Renal cortex interstitium (tissue), 11 donors: ENCODE measurements at regions not wholly inside any gene's neighbourhood (a gene's known extent, or its start where the extent isn't known, plus 50 kb on each side); places are given as distances from the start of the nearest gene placed in this dataset.
"Not testable (repeated sequence)": the region's sequence is repeated elsewhere in the genome, so short reads cannot be mapped to it uniquely, and the experiment has no call there.

Source experiments
- DNase-seq, 11 donors: peaks; one replicate each; pipeline ENCODE4 v3.0.0-alpha.2; 2013; ENCODE audit warnings: low read depth in 9 of 11, low spot score in 4 of 11; ENCODE audit errors: extremely low read depth in 1 of 11

DNA sequence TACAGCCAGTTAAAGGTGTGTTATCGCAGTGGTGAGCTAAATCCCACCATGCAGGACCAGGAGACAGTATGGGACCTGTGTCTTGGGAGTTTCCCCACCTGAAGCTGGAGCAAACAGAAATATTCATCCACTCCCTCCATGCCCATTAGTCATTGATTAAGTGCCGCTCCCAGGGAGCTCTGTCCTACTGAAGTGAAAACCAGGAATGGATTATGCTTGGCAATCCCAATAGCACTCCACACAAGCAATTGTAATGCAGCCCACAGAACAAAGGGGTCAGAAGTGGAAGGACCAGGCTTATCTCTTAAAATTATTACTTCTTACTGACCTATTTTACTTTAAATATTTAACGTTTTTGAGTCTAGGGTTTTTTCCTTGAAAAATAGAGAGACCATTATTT, 1005.4 kb downstream of the ADGRL2 start:
- no peak for DNase-seq

DNA sequence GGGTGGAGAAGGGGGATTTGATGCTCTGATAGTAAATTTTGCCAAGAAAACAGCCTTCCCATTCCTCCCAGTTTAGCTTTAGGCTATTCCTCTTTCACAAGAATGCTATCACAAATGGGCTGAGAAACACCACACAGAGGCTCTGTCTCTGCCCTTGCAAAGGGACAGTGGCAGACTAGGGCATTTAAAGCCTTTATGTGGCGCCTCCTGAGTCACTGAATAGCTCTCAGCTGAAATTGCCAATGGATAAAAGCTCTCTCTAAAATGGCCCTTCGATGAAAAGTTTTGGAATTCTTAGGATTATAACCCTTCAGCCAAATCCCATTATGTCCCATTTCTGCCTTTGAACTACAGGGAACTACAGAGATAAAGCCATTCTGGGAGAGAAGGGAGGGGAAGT, 1000.4 kb downstream of the ADGRL2 start:
- no peak for DNase-seq

DNA sequence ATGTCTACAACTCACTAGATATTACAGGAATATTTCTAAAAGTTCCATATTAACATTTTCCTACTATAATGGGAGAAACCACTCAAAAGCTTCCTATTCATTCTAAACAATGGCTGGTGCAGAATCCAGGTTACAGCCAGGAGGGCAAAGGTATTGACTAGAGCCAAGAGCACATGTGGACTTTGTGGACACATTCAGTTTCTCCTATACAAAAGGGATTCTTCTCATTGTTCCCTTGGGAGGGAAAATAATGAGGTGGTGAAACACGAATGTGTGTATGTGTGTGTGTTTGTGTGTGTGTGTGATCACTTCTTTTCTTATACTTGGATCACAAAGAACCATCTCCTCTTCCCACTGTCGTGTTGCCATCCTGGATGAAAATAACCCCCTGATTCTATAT, 1000.0 kb downstream of the ADGRL2 start:
- DNase-seq = no peak

DNA sequence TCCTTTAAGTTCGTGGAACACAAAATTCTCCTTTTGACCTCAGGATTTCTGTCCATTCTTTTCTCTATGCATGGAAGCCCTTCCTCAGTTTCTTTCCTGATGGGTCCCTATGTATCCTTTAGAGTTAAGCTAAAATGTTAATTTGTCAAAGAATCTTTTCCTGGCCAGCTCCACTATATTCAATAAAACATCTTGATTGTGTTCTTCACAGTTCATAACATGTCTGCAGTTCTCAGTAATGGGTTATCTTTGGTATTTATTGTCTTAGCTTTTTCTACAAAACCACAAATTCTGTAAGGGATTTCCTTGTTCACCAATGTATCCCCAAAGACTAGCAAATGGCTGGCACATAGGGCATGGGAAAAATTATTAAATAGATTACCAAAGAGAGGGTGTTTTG, 998.5 kb downstream of the ADGRL2 start:
- DNase-seq = no peak

DNA sequence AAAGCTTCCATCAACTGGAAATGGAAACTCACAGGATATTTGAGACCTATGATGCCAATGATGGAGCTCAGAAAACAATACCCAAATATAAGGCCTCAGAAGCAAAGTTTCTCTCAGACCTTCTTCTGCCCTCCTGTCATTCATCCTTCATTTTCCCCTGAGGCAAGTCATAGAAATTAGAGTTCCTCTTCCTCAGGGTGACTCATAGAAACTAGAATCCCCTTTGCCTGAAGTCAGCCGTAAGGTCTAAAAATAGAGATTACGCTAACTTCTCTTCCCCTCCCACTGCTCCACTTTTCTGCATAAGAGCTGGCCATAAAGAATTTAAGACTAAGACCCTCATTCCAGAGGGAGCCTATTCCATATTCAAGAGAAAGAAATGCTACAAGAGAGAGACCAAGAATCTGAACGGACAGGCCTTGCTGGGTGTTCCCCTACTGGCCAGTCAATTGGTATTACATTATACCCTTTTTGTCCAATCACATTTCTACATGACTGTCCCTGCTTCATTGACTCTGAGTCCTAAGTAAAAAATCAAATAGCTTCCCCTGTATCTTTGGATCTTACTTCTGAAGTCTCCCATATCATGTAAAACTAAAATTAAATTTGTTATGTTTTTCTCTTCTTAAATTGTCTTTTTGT, 994.9 kb downstream of the ADGRL2 start:
- DNase-seq = no peak

DNA sequence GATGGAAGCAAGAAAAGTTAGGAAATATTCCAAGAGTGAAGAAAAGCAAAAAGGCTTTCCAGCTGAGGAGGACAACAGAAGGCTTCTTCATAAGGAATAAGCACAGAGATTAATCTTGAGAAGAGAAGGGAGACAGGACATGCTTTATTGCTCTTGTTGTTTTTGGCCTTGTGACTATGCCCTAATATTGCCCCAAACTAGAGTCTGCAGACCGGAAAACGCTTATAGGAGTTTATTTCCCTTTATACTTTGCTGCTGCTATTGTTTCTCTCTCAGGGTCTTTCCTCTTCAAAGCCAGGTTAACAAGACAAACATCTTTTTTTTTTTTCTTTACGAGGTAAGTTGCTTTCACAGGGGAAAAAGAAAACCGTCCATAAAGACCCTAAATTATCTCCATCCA, 991.4 kb downstream of the ADGRL2 start:
- DNase-seq = no peak

DNA sequence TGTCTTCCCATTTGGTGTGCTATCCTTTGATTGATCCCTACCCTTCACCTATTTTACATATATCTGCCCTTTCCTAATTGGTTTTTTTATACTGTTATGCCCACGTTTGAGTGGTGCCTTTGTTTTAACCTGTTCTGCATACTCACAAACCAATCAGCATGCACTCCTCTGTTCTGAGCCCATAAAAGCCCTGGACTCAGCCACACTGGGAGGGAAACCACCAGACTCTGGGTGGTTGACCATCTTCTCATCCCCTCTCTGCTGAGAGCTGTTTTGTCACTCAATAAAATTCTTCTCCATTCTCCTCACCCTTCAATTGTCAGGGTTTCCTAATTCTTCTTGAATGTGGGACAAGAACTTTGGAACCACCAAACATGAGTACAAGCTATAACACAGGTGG, 989.8 kb downstream of the ADGRL2 start:
- DNase-seq = no peak

DNA sequence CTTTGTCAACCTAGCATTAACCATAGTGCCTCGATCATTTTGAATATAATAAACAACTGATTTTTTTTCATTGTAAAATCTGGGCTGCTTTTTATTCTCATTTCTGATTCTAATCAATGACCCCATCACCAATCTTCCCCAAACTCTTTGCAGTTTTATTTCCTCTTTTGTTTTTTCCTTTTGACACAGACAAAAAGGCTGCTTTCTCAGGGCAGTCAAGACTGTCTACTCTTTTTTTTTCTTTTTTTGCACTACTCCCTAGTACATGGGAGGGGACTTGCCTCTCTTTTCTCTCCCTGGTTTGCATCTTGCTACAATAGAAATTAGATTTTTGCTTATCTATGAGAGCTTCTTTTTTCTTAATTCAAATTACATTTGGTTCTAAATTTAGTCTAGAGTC, 987.9 kb downstream of the ADGRL2 start:
- no peak for DNase-seq

DNA sequence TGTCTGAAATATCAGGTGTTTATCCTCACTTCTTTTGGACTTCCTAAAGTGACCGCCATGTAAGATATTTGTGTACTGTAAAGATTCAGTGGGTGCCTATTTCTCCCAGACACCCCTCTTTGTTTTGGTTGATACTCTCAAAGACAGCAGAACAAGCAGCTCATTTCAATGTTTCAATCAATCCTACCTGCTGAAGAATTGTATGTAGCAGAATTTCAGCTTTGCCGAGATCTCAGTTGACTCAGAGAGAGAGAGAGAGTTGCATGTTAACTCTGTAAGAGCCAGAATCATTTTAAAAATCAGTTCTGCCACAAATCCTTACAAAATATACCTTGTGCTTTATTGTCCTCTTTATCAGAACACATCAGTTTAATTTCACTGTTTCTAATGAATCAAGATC, 987.3 kb downstream of the ADGRL2 start:
- DNase-seq = no peak

DNA sequence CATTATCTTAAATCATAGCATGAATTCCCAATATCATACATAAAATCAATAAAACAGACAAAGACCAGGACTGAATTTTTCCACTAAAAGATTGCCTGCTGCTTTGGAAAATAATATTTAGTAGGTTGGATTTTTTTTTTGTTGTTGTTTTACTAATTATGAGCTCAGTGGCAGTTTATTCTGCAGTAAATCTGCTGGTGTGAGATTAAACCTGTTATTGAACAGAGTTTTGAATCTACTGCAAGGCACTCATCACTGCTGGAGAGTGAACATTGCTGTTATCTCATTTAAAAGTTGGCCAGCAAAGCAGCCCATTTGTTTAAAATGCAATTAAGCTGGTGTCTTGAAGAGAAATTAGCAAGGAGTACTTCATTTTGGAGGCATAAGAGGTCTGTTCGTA, 986.1 kb downstream of the ADGRL2 start:
- no peak for DNase-seq

DNA sequence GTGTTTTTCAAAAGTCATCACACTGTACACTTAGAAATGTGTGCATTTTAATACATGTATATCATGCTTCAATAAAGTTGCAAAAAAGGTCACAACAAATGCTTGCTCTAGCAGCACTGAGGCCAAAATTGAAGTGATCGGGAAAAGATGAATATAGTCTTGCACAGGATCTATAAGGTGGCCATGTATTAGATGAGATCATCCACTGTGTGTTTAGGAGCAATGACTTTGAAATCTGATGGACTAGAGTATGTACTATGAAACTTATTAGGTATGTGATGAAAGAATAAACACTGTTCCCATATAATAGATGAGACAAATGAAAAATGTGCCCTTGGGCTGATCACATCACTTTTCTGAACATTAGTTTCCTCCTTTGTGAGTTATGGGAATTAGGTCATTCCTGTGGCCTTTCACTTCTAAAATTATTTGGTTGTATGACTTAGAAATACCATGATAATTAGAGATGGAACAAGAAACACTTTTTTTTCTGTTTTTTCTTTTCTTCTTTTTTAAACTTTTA, 984.6 kb downstream of the ADGRL2 start:
- DNase-seq = no peak

DNA sequence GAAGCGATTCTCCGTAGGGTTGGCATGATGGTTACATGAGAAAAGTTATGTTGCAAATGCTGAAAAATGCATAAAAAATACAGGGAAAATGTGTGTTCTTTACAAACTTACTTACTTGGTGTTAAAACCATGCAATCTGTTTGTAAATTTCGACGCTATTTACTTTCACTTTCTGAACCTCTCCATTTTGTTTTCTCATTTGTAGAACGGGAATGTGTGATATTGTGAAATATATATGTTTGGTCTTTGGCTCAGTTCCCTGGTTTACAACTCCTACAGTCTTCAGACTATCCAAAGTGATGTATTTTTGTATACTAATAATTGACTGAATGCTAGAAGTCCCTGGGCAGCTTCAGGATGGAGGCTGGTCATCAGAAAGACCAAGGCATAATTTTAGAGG, 982.3 kb downstream of the ADGRL2 start:
- no peak for DNase-seq

DNA sequence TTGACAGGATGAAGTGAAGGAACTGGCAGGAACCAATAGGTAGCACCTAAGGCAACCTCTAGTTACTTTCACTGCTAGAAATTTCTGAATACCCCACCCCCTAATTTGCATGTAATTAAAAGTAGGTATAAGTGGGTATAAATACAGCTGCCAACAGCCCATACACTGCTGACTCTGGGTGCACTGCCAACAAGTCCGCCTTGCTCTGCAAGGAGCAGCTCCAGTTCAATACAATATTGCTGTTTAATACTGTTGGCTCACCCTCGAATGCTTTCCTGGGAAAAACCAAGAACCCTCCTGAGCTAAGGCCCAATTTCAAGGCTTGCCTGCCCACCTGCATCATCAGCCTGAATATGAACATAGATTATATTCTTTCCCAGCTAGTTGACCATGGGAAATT, 981.9 kb downstream of the ADGRL2 start:
- no peak for DNase-seq

DNA sequence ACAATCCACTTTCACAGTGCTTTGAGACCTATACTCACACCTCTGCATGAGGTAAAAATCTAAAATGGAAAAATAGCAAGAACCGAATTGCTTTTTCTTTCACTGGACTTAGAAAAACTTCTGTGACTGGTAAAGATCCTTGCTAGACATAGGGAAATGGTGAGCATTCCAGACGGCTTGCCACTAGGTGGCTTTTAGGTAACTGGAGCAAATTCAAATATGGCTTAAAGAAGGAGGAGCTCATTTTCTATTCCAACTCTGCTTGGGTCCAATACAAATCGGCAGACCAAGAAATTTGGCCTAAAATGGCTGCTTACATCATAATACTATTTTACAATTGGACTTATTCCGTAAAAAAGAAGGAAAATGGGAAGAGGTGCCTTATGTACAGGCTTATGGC, 977.9 kb downstream of the ADGRL2 start:
- no peak for DNase-seq

DNA sequence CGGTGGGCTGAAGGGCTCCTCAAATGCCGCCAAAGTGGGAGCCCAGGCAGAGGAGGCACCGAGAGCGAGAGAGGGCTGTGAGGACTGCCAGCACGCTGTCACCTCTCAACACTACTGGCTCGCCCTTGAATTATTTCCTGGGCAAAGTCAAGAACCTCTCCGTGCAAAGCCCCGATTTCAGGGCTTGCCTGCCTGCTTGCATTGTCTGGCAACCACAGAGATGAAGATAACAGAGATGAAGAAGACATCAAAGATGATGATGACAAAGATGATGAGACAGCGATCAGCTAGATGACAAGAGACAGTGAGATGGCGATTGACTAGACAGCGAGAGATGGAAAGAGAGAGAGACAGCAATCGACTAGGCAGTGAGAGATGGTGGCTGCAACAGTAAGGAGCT, 976.5 kb downstream of the ADGRL2 start:
- DNase-seq = no peak

DNA sequence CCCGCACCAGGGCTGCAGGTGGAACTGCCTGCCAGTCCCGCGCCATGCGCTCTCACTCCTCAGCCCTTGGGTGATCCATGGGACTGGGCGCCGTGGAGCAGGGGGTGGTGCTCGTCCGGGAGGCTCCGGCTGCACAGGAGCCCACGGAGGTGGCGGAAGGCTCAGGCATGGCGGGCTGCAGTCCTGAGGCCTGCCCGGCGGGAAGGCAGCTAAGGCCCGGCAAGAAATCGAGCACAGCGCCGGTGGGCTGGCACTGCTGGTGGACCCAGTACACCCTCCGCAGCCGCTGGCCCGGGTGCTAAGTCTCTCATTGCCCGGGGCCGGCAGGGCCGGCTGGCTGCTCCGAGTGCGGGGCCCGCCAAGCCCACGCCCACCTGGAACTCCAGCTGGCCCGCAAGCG, 976.0 kb downstream of the ADGRL2 start:
- DNase-seq = not testable (repeated sequence)

DNA sequence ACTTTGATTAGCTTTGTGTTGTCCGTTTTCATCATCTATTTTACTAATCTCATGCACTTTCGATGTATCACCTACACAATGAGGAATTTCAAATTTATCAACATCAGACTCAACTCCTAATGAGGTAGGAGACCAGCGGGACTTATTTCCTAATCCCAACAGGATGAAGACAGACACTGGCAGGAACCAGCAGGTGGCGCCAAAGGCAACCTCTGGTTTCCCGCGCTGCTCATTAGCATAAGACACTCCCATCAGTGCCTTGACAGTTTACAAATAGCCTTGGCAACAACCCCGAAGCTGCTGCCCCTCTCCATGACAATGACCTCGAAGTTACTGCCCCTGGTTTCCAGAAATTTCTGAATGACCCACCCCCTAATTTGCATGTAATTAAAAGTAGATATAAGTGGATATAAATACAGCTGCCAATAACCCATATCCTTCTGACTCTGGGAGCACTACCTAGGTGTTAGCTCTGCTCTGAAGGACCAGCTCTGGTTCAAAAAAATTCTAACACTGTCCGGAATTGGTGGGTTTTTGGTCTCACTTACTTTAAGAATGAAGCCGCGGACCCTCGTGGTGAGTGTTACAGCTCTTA, 974.8 kb downstream of the ADGRL2 start:
- peak in 5 of 11 donors; percentile 8 to 29 (median 17) for DNase-seq

DNA sequence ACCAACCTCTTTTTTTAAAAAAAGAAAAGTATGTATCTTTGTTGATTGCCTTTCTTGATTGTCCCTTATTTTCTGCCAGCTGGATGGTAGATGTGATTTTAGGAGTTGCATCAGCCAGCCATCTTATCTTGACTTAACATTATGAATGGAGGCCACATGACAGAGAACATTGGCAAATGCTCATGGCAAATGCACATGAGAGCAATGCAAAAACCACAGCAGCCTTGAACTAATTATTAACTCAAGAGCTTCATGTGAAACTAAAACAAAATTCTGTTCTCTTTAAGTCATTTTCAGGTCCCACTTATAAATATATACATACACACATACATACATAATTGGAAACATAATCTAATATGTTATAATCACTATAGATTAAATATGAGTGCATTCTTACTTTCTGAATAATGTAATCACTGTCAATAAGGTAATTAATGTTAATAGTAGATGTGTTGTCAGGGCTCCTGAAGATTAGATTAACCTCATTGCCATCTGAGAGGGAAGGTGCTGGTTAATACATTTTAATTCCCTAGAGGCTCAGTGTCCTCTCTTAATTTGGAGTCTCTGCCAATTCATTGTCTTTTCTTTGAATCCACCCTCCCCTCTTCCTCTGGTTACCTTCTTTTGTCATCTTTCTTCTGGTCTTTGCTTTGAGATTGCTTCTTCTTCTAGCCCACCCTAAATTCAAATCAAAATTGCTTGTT, 962.2 kb downstream of the ADGRL2 start:
- no peak for DNase-seq

DNA sequence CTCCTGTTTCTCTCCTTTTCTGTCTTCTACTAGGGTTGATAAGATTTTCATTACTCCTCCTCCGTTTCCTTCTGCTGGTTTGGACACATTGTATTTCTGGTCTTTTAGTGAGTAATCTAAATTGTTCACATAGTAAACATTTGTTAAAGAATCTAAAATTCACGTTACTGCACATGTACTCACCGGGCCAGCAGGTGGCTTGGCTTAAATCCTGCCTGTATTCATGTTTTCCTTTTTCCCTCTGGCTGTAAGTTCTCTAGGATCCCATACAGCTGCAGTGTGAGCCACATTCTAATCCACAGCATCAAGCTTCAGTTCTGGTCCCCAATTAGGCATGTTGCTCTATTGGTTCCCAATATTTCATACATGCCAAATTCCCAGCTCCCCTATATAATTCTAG, 958.3 kb downstream of the ADGRL2 start:
- no peak for DNase-seq

DNA sequence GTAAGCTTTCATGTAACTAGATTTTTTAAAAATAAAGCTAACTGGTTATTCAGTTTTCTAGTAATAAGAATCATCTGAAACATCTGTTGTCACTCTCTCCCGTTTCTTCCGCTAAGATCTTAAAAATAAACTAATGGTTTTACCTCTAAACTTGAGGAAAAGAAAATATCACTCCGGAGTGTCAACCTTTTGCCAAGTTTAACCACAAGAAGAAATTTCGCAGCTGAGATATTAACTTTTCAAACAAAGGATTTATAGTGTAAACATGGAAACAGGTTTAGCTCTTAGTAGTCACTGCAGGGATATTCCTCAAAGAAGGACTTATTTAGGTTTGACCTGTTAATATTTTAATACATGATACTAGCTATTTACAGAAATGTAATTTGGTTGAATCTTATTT, 954.9 kb downstream of the ADGRL2 start:
- DNase-seq = no peak

DNA sequence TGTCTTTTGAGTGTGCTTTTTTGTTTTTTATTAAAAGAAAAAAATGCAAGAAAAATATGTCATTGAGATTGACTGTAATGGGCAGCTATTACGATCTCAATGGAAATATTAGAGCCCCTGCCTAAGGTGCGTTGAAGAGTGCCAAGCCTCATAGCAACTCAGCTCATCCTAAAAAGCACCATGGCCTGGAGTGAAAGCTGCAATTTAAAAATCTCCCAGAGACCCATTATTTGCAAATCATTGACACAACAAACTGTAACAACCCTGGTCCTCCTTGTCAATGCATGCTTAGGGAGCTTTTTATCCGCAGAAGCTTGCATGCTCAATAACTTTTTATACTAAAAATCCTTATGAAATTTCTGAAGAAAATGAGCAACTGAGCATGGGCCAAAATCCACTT, 954.5 kb downstream of the ADGRL2 start:
- no peak for DNase-seq
